ENCODE measurements at regions not wholly inside any gene's neighbourhood (a gene's known extent, or its start where the extent isn't known, plus 50 kb on each side); places are given as distances from the start of the nearest gene placed in this dataset.

GRCh38 chr4:28176942-28177341 is 1316.3 kb downstream of the STIM2 start:
- TF ChIP-seq CTCF (IDR thresholded peaks at IDR 0.05; ENCODE audit: insufficient read depth, low read depth, low read length) (no peak), EZH2 (IDR thresholded peaks at IDR 0.05; ENCODE audit: insufficient read depth, low read length) (no peak)

Data from astrocyte (in vitro differentiated cells and primary cell).